ENCODE measurements at regions not wholly inside any gene's neighbourhood (a gene's known extent, or its start where the extent isn't known, plus 50 kb on each side); places are given as distances from the start of the nearest gene placed in this dataset.

DNA sequence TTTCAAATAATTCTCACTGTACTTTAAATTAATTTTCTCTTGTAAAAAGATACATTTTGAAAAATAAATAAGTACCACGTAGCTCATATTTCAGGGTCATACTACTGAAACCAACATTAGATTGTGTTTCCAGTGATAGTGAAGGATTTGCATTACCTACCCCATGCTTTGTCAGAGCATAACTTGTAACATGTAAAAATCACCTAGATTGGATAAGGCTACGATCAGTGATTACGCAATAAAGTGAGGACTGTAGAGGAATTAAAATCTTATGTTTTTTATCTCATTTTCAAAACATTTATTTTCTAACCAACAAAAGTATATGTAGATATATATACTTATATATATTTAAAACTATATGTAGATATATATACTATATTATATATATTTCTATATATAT is 89.4 kb upstream of the VRK2 start:
- DNase-seq (ENCODE audit: low read depth): no peak

DNA sequence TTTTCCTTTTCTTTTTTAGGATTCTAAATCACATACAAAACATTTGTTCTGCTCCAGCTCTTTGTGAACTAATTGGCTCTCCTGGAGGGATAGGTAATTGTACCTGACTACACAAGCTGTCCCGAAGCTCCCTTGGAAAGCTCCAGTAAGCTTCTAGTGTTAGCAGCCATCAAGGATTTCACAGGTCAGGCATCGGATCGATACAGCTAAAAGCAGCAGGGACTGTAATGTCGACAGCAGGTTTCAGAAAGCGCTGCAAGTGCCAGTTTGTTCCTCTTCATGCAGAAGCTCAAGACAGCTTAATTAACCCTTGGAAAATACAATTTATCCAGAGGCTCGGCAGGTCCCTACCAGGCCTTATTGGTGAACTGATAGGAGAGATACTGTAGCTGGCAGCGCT is 87.2 kb upstream of the VRK2 start:
- no peak for DNase-seq (ENCODE audit: low read depth)

DNA sequence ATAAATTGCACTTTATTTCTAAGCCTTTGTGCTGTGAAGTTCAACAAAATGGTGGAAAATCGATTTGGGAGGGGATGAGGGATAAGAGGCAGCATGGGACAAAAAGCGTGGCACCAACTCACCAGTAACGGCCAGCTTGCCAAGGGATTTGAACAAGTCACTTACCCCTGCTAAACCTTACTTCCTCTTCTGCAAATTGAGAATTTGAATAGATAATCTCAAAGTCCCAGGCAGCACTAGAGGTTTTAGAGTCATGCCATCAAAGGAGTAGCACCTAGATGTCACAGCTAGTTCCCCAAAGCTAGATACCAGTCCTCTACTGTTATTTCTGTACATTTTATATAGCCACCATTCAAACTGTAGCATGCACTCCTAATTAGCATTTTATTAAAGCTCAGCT is 83.7 kb upstream of the VRK2 start:
- DNase-seq (ENCODE audit: low read depth): no peak

DNA sequence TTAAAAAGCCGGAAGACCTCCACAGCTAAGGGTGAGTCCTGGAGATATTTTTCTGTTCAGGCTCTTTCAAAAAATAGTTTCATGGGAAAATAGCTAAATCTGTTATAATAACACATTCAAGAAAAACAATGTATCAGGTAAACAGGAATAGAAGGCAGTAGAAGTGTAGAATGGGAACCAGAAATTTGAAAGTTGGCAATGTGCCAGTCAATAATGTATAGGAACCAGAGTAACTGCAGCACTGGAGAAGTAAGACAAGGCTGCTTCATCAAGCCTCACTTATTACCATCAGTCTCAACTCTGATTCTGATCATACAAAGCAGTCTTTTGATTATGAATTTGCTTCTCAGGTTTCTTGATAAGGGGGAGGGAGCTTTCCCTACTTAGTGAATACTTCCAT is 81.4 kb upstream of the VRK2 start:
- DNase-seq (ENCODE audit: low read depth): no peak

DNA sequence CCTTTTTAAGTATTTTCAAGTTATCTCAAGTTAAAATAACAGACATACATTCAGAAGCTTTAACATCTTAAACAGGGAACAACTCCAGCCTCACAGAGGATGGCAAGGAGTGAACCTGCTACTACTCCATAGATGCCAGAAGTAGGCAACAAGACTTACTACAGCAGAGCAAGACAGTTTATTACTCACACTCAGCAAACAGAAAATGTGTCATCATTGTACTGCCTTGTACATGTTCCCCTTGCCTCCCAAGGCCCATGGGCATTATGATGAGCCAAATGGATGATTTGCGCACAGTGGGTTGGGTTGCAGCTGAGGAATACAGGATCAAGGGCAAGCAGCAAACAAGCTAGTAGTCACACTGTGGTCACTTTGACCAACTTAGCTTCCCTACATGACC is 80.6 kb upstream of the VRK2 start:
- DNase-seq (ENCODE audit: low read depth): no peak

DNA sequence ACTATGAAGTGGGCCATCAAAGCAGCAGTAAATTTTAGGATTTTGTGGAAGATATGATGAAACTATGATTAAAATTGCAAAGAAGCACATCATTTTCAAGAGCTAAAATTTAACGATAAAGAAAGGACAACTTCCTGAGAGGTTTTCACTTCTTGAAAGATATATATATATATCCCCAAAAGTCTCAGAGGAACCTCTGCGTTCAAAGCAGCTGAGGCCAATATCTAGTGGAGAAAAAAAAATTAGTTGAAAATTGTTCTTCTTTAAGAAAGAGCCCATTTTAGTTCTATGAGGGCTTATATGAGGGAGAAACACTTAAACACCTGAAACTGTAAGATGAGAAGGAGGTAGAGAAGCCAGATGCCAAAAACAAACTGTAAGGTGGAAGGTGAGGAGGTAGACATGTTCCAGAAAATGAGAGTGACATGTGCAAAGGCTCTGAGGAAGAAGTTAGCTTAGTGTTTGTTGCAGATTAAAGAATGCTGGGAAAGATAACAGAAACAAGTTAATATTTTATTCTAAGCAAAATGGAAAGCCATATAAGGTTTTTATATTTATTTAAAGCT is 72.9 kb upstream of the VRK2 start:
- no peak for DNase-seq (ENCODE audit: low read depth)

DNA sequence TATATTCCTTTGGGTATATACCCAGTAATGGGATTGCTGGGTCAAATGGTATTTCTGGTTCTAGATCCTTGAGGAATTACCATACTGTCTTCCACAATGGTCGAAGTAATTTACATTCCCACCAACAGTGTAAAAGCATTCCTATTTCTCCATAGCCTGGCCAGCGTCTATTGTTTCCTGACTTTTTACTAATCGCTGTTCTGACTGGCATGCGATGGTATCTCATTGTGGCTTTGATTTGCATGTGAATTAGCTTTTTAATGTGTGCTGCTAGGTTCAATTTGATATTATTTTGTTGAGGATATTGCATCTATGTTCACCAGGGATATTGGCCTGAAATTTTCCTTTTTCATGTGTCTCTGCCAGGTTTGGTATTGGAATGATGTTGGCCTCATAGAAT is 67.4 kb upstream of the VRK2 start:
- no peak for DNase-seq (ENCODE audit: low read depth)

DNA sequence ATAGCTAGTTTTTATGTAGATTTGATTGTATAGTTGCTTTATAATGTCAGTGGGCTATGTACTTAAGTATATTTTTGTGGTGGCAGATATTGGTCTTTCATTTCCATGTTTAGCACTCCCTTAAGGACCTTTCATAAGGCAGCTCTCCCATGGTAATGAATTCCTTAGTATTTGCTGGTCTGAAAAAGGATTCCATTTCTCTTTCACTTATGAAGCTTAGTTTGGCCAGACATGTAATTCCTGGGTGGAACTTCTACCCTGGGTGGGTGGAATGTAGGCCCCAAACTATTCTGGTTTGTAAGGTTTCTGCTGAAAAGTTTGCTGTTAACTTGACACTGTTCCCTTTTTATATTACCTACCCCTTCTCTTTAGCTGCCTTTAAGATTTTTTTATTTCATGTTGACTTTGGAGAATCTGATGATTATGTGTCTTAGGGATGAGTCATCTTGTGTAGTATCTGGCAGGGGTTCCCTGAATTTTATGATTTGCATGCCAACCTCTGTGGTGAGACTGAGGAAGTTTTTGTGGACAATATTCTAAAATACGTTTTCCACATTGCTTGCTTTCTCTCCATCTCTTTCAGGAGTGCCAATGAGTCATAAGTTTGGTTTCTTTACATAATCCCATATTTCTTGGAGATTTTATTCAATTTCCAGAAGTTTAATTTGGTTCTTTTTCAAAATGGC is 65.4 kb upstream of the VRK2 start:
- DNase-seq (ENCODE audit: low read depth): no peak

DNA sequence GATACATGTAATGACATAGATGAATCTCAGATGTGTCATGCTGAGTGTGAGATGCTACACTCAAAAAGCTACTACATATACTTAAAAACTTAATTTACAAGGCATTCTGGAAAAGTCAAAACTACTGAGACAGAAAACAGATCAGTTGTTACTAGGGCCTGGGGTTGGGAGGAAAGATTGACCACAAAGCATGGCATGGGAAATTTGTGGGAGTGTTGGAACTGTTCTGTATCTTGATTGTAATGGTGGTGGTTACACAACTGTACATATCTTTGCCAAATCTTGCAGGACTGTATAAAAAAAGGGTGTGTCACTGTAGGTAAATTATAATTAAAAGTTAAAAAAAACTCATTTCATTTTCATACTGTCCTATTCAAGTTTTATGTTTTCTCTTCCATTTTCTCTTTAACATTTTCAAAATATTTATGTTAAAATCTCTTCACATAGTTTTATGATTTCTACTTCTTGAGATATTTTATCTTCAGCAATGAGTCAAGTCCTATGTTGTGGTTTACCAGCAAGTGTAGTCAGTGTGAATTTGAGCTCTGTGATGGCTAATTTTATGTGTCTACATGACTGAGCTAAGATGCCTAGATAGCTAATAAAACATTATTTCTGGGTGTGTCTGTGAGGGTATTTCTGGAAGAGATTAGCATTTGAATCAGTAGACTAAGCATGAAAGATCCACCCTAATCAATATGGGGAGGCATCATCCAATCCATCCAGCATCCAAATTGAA is 58.6 kb upstream of the VRK2 start:
- DNase-seq (ENCODE audit: low read depth): no peak

DNA sequence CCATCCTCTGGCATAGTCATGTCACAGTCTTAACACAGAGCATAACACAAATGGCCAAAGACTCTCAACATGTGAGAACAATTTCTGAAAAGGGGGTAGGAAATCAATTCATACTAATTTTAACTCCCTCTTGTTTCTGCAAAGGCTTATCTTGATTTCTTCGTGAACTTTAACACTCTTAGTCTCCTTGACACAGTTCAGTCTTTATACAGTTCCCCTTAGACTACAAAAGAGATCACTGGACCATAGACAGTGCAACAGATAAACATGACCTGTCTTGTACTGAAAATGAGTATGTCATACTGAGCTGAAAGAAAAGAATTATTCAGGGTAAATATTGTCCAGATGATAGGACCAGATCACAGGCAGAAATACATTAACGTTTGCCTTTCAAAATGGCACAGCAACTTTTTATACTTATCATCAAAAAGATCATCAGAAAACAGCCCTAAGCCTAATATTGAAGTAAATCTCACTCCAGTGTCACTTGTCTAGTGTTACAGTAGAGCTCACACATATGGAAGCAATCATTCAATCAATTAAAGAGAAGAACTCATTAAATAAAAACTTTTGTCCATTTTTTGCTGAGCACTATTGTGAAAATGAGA is 56.4 kb upstream of the VRK2 start:
- DNase-seq (ENCODE audit: low read depth): no peak

Data from activated T-helper 1 cell treated with Interleukin-2 at 50 U/mL for 16 hours (primary cell).